SK-N-SH (cell line): ENCODE measurements at regions not wholly inside any gene's neighbourhood (a gene's known extent, or its start where the extent isn't known, plus 50 kb on each side); places are given as distances from the start of the nearest gene placed in this dataset.

Experiments
- CTCF ChIA-PET: fragments of 300-600, 350-600 bp; formaldehyde crosslinking; extraction: SDS; loops from one replicate; lab custom pipeline; 2021; lab: Yijun Ruan, JAX
- POLR2A ChIA-PET: fragments of 350-600 bp; sonication (Branson Sonifier 250); formaldehyde crosslinking; extraction: SDS; loops from one replicate; lab custom pipeline; 2020; ENCODE audit warnings: antibody characterized with exemption, inconsistent platforms; lab: Yijun Ruan, JAX
- DNase-seq: peaks from one replicate; pipeline ENCODE4 v3.0.0; 2012
- H2AFZ ChIP-seq: fragments of 200-600 bp; sonication (generic); 2 replicates; pipeline ENCODE4 v1.8.1; 2016; ENCODE audit warnings: antibody characterized with exemption, mild to moderate bottlenecking, low read depth
- H3F3A ChIP-seq: fragments of 200-600 bp; sonication (generic); replicated peaks from 2 replicates; pipeline ENCODE3; 2016; ENCODE audit warnings: antibody characterized with exemption, mild to moderate bottlenecking; ENCODE audit not compliant: insufficient read depth
- H3K27ac ChIP-seq, 2 experiments: fragments of 200-500 bp in 1 of 2; fragments of 200-600 bp in 1 of 2; sonication (Bioruptor generic) in 1 of 2; sonication (generic), shearing (Covaris generic) in 1 of 2; 2 replicates each; pipeline versions ENCODE4 v1.5.1 to v1.6.1; 2014 to 2016; ENCODE audit warnings: low read depth in 2 of 2, inconsistent platforms in 1 of 2, low read length in 1 of 2, mild to moderate bottlenecking in 1 of 2, mixed read lengths in 1 of 2
- H3K27me3 ChIP-seq: fragments of 200-600 bp; sonication (generic), shearing (Covaris generic); 2 replicates; pipeline ENCODE4 v1.6.1; 2016; ENCODE audit warnings: mixed run types; ENCODE audit not compliant: insufficient read depth
- H3K36me3 ChIP-seq, 2 experiments: fragments of 200-500 bp in 1 of 2; fragments of 200-600 bp in 1 of 2; sonication (Bioruptor generic) in 1 of 2; sonication (generic) in 1 of 2; replicated peaks in 1 of 2; 2 replicates each; pipeline versions ENCODE3 to v1.5.1; 2014 to 2016; ENCODE audit warnings: low read length in 1 of 2, mild to moderate bottlenecking in 1 of 2; ENCODE audit not compliant: insufficient read depth in 2 of 2, control insufficient read depth in 1 of 2
- H3K4me1 ChIP-seq, 2 experiments: fragments of 200-500 bp in 1 of 2; fragments of 200-600 bp in 1 of 2; sonication (Bioruptor generic) in 1 of 2; sonication (generic), shearing (Covaris generic) in 1 of 2; 2 replicates each; pipeline versions ENCODE4 v1.5.1 to v1.6.1; 2014 to 2016; ENCODE audit warnings: low read depth in 1 of 2, low read length in 1 of 2, mixed run types in 1 of 2; ENCODE audit not compliant: insufficient read depth in 2 of 2, control insufficient read depth in 1 of 2
- H3K4me2 ChIP-seq: fragments of 200-600 bp; sonication (generic), shearing (Covaris generic); 2 replicates; pipeline ENCODE4 v1.6.1; 2017; ENCODE audit warnings: mixed run types
- H3K4me3 ChIP-seq, 2 experiments: fragments of 200-500 bp in 1 of 2; fragments of 200-600 bp in 1 of 2; sonication (Bioruptor generic) in 1 of 2; sonication (generic), shearing (Covaris generic) in 1 of 2; 2 replicates each; pipeline versions ENCODE4 v1.5.1 to v1.8.1; 2014 to 2016; ENCODE audit warnings: low read depth in 2 of 2, inconsistent platforms in 1 of 2, low read length in 1 of 2, mild to moderate bottlenecking in 1 of 2, mixed read lengths in 1 of 2, moderate library complexity in 1 of 2
- H3K79me2 ChIP-seq: fragments of 200-600 bp; sonication (generic); 2 replicates; pipeline ENCODE4 v1.8.1; 2017; ENCODE audit warnings: mild to moderate bottlenecking; ENCODE audit not compliant: insufficient read depth
- H3K9ac ChIP-seq: fragments of 200-600 bp; sonication (generic); 2 replicates; pipeline ENCODE4 v1.6.1; 2017; ENCODE audit warnings: mixed run types
- H3K9me2 ChIP-seq: fragments of 200-600 bp; sonication (generic); 2 replicates; pipeline ENCODE4 v1.6.1; 2017; ENCODE audit warnings: mixed run types
- H3K9me3 ChIP-seq: fragments of 200-600 bp; sonication (generic); 2 replicates; pipeline ENCODE4 v1.6.1; 2017; ENCODE audit warnings: mixed run types, mild to moderate bottlenecking, moderate library complexity
- H4K20me1 ChIP-seq: fragments of 200-600 bp; sonication (generic); 2 replicates; pipeline ENCODE4 v1.6.1; 2017; ENCODE audit warnings: mild to moderate bottlenecking, mixed run types; ENCODE audit not compliant: insufficient read depth
- CTCF ChIP-seq: fragments of 200-600 bp; sonication (generic); IDR thresholded peaks from 2 replicates; pipeline ENCODE4 v1.6.1; 2017; ENCODE audit warnings: antibody characterized with exemption, mild to moderate bottlenecking, moderate library complexity
- EP300 ChIP-seq, 2 experiments: IDR thresholded peaks; 2 replicates each; pipeline versions ENCODE4 v1.4.0 to v1.6.1; 2012; ENCODE audit warnings: borderline replicate concordance in 1 of 2, low read depth in 1 of 2, low read length in 1 of 2
- EZH2phosphoT487 ChIP-seq: fragments of 200-600 bp; sonication (generic); IDR thresholded peaks from 2 replicates; pipeline ENCODE4 v1.6.1; 2017; ENCODE audit warnings: low read depth, mixed run types, mild to moderate bottlenecking, antibody characterized with exemption, moderate library complexity, borderline replicate concordance
- FOSL2 ChIP-seq: IDR thresholded peaks from 2 replicates; pipeline ENCODE4 v1.4.0; 2012; ENCODE audit warnings: low read depth, mild to moderate bottlenecking, moderate library complexity, borderline replicate concordance
- FOXM1 ChIP-seq: IDR thresholded peaks from 2 replicates; pipeline ENCODE4 v1.4.0; 2012; ENCODE audit warnings: low read depth, mild to moderate bottlenecking
- GATA2 ChIP-seq: sonication (generic); formaldehyde crosslinking; IDR thresholded peaks from 2 replicates; pipeline ENCODE4 v1.5.0; 2020; ENCODE audit warnings: mild to moderate bottlenecking, missing genetic modification reagents
- IRF3 ChIP-seq: fragments of 150-350 bp; IDR thresholded peaks from 2 replicates; pipeline ENCODE4 v1.6.1; 2016; ENCODE audit warnings: mild to moderate bottlenecking, low read depth, low read length
- MEF2A ChIP-seq: IDR thresholded peaks from 2 replicates; pipeline ENCODE4 v1.4.0; 2012; ENCODE audit warnings: low read depth, borderline replicate concordance
- MXI1 ChIP-seq: IDR thresholded peaks from 2 replicates; pipeline ENCODE4 v1.6.1; 2012; ENCODE audit warnings: mild to moderate bottlenecking, low read depth, low read length, improper control_type of control experiment
- NFIC ChIP-seq: IDR thresholded peaks from 2 replicates; pipeline ENCODE4 v1.4.0; 2012; ENCODE audit warnings: borderline replicate concordance
- RAD21 ChIP-seq: IDR thresholded peaks from 2 replicates; pipeline ENCODE4 v1.6.1; 2012; ENCODE audit warnings: mild to moderate bottlenecking, low read length
- RFX5 ChIP-seq: IDR thresholded peaks from 2 replicates; pipeline ENCODE4 v1.6.1; 2012; ENCODE audit warnings: mild to moderate bottlenecking, improper control_type of control experiment, low read length
- RXRA ChIP-seq: IDR thresholded peaks from 2 replicates; pipeline ENCODE4 v1.4.0; 2012; ENCODE audit warnings: low read depth, mild to moderate bottlenecking, borderline replicate concordance
- SMC3 ChIP-seq: IDR thresholded peaks from 2 replicates; pipeline ENCODE4 v1.6.1; 2012; ENCODE audit warnings: low read depth, low read length, improper control_type of control experiment
- TAF1 ChIP-seq: IDR thresholded peaks from 2 replicates; pipeline ENCODE4 v1.6.1; 2012; ENCODE audit warnings: low read depth, mild to moderate bottlenecking, low read length, moderate library complexity, borderline replicate concordance
- USF2 ChIP-seq: fragments of 150-350 bp; IDR thresholded peaks from 2 replicates; pipeline ENCODE4 v1.6.1; 2017; ENCODE audit warnings: antibody characterized with exemption, low read length, low read depth, borderline replicate concordance
- YY1 ChIP-seq: IDR thresholded peaks from 2 replicates; pipeline ENCODE4 v1.4.0; 2012; ENCODE audit warnings: low read depth, mild to moderate bottlenecking
- WGBS: methylation state at CpG from one replicate; pipeline ENCODE4 v1.1.6; 2017; ENCODE audit warnings: low lambda C conversion rate; 5-methylcytosine and 5-hydroxymethylcytosine counted together

- CTCF ChIA-PET = interaction anchor here (0.5 to 1.1 kb wide), 4 partner anchors 9 to 127 kb away, joined by 3 to 4 read pairs (median 3); no protein-coding TSS in a partner anchor
Observed at GRCh38 chr7:14962778-14963177, 60.2 kb upstream of the DGKB start.

GRCh38 chr7:14960721-14961120 is 58.2 kb upstream of the DGKB start:
- no peak overlapping the region for H3K4me3 ChIP-seq
- H4K20me1 ChIP-seq = no peaks in the 10 kb centered on the region
- no peaks in the 10 kb centered on the region for H3K79me2 ChIP-seq
- no peaks in the 10 kb centered on the region for H3K9me2 ChIP-seq
- no peak overlapping the region for H2AFZ ChIP-seq
- H3K27ac ChIP-seq = no peak overlapping the region
- peak; percentile 4 for DNase-seq
- H3K9me3 ChIP-seq = no peaks in the 10 kb centered on the region
- ChIA-PET CTCF (no interaction called here), POLR2A (no interaction called here)
- H3K27me3 ChIP-seq = no peaks in the 10 kb centered on the region
- no peaks in the 10 kb centered on the region for H3K36me3 ChIP-seq
- no peak overlapping the region for H3K9ac ChIP-seq
- WGBS = 73% methylated on average over 3 of the region's 3 CpGs
- no peak overlapping the region for H3K4me2 ChIP-seq
- H3K4me1 ChIP-seq = 0 out of 4 replicates have a peak, but pooled peaks cover 0 to 2% of the 10 kb centered on the region in 2 experiments
- H3F3A ChIP-seq = no peaks in the 10 kb centered on the region
- no peak for TF ChIP-seq FOSL2
- TF ChIP-seq EP300 (IDR thresholded peaks at IDR 0.05; ENCODE audit: borderline replicate concordance in 1 of 2, low read depth in 1 of 2, low read length in 1 of 2) = peak in 1 of 2 experiments; percentile 61; a peak in 2 of 4 replicates
- peak; percentile 57; the same call in 1 of the 2 replicates for TF ChIP-seq GATA2 (CRISPR knock-in tag)

More at GRCh38 chr7:14962778-14963177, 60.2 kb upstream of the DGKB start:
- Histone ChIP-seq H3F3A (no peaks in the 10 kb centered on the region), H3K4me3 (no peak overlapping the region; a peak in 1 of 4 replicates), H2AFZ (no peak overlapping the region), H3K36me3 (no peaks in the 10 kb centered on the region), H3K9me2 (no peaks in the 10 kb centered on the region), H3K9me3 (no peaks in the 10 kb centered on the region), H4K20me1 (no peaks in the 10 kb centered on the region), H3K27ac (no peak overlapping the region), H3K9ac (no peak overlapping the region)
- no peak for DNase-seq
- 63% methylated on average over 2 of the region's 2 CpGs for WGBS
- TF ChIP-seq FOXM1 (no peak), IRF3 (no peak), YY1 (no peak), SMC3 (no peak), NFIC (no peak), FOSL2 (no peak), RFX5 (no peak), EP300 (IDR thresholded peaks at IDR 0.05; ENCODE audit: borderline replicate concordance in 1 of 2, low read depth in 1 of 2, low read length in 1 of 2) (no peak)
- TF ChIP-seq, all 33 proteins: peak for 0
- no peaks in the 10 kb centered on the region for H3K27me3 ChIP-seq
- H3K4me2 ChIP-seq = no peak overlapping the region
- H3K4me1 ChIP-seq = peaks cover 0 to 2% of the 10 kb centered on the region in 2 experiments; a peak in 1 of 4 replicates
- H3K79me2 ChIP-seq = no peaks in the 10 kb centered on the region
- POLR2A ChIA-PET = no interaction called here

- Histone ChIP-seq H4K20me1 (no peaks in the 10 kb centered on the region), H3K27me3 (no peaks in the 10 kb centered on the region), H3K36me3 (no peaks in the 10 kb centered on the region), H3K4me3 (no peak overlapping the region), H3F3A (no peaks in the 10 kb centered on the region), H3K9ac (no peak overlapping the region), H3K27ac (no peak overlapping the region), H3K9me3 (no peaks in the 10 kb centered on the region), H3K4me1 (peaks cover 0 to 2% of the 10 kb centered on the region in 2 experiments; a peak in 1 of 4 replicates), H3K79me2 (no peaks in the 10 kb centered on the region), H3K4me2 (no peak overlapping the region), H3K9me2 (no peaks in the 10 kb centered on the region), H2AFZ (no peak overlapping the region)
- no peak for DNase-seq
- ChIA-PET POLR2A (no interaction called here), CTCF (interaction anchor here (0.9 to 2.1 kb wide), 3 partner anchors 11 to 241 kb away, joined by 4 to 7 read pairs (median 4); no protein-coding TSS in a partner anchor)
- no peak for TF ChIP-seq USF2
- no peak for TF ChIP-seq EZH2phosphoT487
- no peak for TF ChIP-seq FOSL2
- TF ChIP-seq RXRA = no peak
- TF ChIP-seq TAF1 = no peak
- no peak for TF ChIP-seq NFIC
- TF ChIP-seq RAD21 = no peak
- TF ChIP-seq CTCF = no peak
- no peak for TF ChIP-seq MXI1
- no peak for TF ChIP-seq MEF2A
Observed at GRCh38 chr7:14959339-14959738, 56.8 kb upstream of the DGKB start.
